ENCODE measurements at regions not wholly inside any gene's neighbourhood (a gene's known extent, or its start where the extent isn't known, plus 50 kb on each side); places are given as distances from the start of the nearest gene placed in this dataset.
A peak's percentile ranks its signal among the peaks of the same experiment; 100 is the strongest.
"Not testable (repeated sequence)": the region's sequence is repeated elsewhere in the genome, so short reads cannot be mapped to it uniquely, and the experiment has no call there.

- H3K27ac ChIP-seq = peak overlapping the region in 8 of 10 donors; percentile 58 to 81 (median 70)
- ATAC-seq = peak in 1 of 8 donors; percentile 30
- H3K27me3 ChIP-seq = no peaks in the 10 kb centered on the region
- no peaks in the 10 kb centered on the region for H3K9me3 ChIP-seq
- DNase-seq = no peak
- H3K4me1 ChIP-seq = peaks cover 23 to 83% (median 61%) of the 10 kb centered on the region in 9 donors
- intact Hi-C loops (cut with DNase I) = loop anchor here in 3 of 10 donors (5.0 to 10.0 kb wide), 3 partner anchors 71 to 114 kb away; partner anchors contain the start of gene PODXL (in 1 of the 3)
- H3K4me3 ChIP-seq = no peak overlapping the region
- 62 to 63% methylated on average over 8 of the region's 8 CpGs for WGBS, 2 donors
- no peaks in the 10 kb centered on the region for H3K36me3 ChIP-seq
- no peak for TF ChIP-seq CTCF (IDR thresholded peaks at IDR 0.05)
Measured at GRCh38 chr7:131628634-131629033, 72.2 kb upstream of the PODXL start.

- intact Hi-C loops (cut with DNase I) = loop anchor here in 3 of 10 donors (5.0 to 10.0 kb wide), 3 partner anchors 70 to 113 kb away; partner anchors contain the start of gene PODXL (in 1 of the 3)
- 60 to 79% methylated on average over 6 of the region's 6 CpGs for WGBS, 2 donors
- peaks cover 28 to 83% (median 63%) of the 10 kb centered on the region in 9 donors for H3K4me1 ChIP-seq
Measured at GRCh38 chr7:131627735-131628190, 71.3 kb upstream of the PODXL start.

GRCh38 chr7:131626643-131627042, 70.2 kb upstream of the PODXL start:
- peaks cover 33 to 94% (median 74%) of the 10 kb centered on the region in 9 donors for H3K4me1 ChIP-seq
- intact Hi-C loops (cut with DNase I) = loop anchor here in 3 of 10 donors (5.0 to 10.0 kb wide), 3 partner anchors 69 to 112 kb away; partner anchors contain the start of gene PODXL (in 1 of the 3)
- H3K9me3 ChIP-seq = no peaks in the 10 kb centered on the region
- TF ChIP-seq CTCF (IDR thresholded peaks at IDR 0.05) = no peak
- no peaks in the 10 kb centered on the region for H3K36me3 ChIP-seq
- ATAC-seq (no peak), DNase-seq (no peak)
- H3K27ac ChIP-seq = peak overlapping the region in 9 of 10 donors; percentile 56 to 87 (median 68)
- no peak overlapping the region for H3K4me3 ChIP-seq
- 75 to 82% methylated on average over 6 of the region's 6 CpGs for WGBS, 2 donors
- H3K27me3 ChIP-seq = no peaks in the 10 kb centered on the region

More at GRCh38 chr7:131627735-131628190, 71.3 kb upstream of the PODXL start:
- TF ChIP-seq CTCF (IDR thresholded peaks at IDR 0.05) = no peak
- Histone ChIP-seq H3K36me3 (no peaks in the 10 kb centered on the region), H3K4me3 (no peak overlapping the region), H3K27me3 (no peaks in the 10 kb centered on the region), H3K9me3 (no peaks in the 10 kb centered on the region), H3K27ac (peak overlapping the region in 5 of 10 donors; percentile 8 to 79 (median 66))
- ATAC-seq (peak in 1 of 8 donors; percentile 2), DNase-seq (no peak)

GRCh38 chr7:131625817-131626372, 69.5 kb upstream of the PODXL start:
- H3K4me1 ChIP-seq = peaks cover 38 to 100% (median 77%) of the 10 kb centered on the region in 9 donors
- DNase-seq = peak; percentile 53 to 73
- H3K36me3 ChIP-seq = no peaks in the 10 kb centered on the region
- H3K27me3 ChIP-seq = no peaks in the 10 kb centered on the region
- peak in 3 of 9 donors; percentile 7 to 17 (median 12) for TF ChIP-seq CTCF (IDR thresholded peaks at IDR 0.05)
- peak; percentile 23 to 64 (median 44) for ATAC-seq
- intact Hi-C loops (cut with DNase I) = loop anchor here in 4 of 10 donors (1.0 to 10.0 kb wide), 5 partner anchors 69 to 114 kb away; partner anchors contain the start of gene PODXL (in 2 of the 4)
- 40 to 52% methylated on average over 12 of the region's 12 CpGs for WGBS, 2 donors
- H3K27ac ChIP-seq = peak overlapping the region in 9 of 10 donors; percentile 56 to 87 (median 68)
- no peaks in the 10 kb centered on the region for H3K9me3 ChIP-seq
- no peak overlapping the region for H3K4me3 ChIP-seq

- H3K9me3 ChIP-seq, H3K4me3 ChIP-seq, ATAC-seq, DNase-seq, H3K36me3 ChIP-seq, H3K27me3 ChIP-seq: not testable (repeated sequence)
- intact Hi-C loops (cut with DNase I) = loop anchor here in 4 of 10 donors (1.0 to 10.0 kb wide), 5 partner anchors 68 to 113 kb away; partner anchors contain the start of gene PODXL (in 2 of the 4)
- WGBS, 2 donors = 81 to 87% methylated on average over 9 of the region's 9 CpGs
- H3K4me1 ChIP-seq = peaks cover 41 to 100% (median 80%) of the 10 kb centered on the region in 9 donors
- H3K27ac ChIP-seq = peak overlapping the region in 9 of 10 donors; percentile 56 to 87 (median 68)
Measured at GRCh38 chr7:131625345-131625744, 68.9 kb upstream of the PODXL start.
